IMR-90 (cell line): ENCODE measurements at regions not wholly inside any gene's neighbourhood (a gene's known extent, or its start where the extent isn't known, plus 50 kb on each side); places are given as distances from the start of the nearest gene placed in this dataset.

Experiments
- CEBPB ChIP-seq: IDR thresholded peaks from 2 replicates; pipeline ENCODE4 v1.6.1; 2012; ENCODE audit warnings: low read depth, low read length, improper control_type of control experiment
- POLR2A ChIP-seq: IDR thresholded peaks from 2 replicates; pipeline ENCODE4 v1.6.1; 2012; ENCODE audit warnings: mild to moderate bottlenecking, low read depth, low read length
- SMC3 ChIP-seq: fragments of 150-350 bp; IDR thresholded peaks from 2 replicates; pipeline ENCODE4 v1.6.1; 2016; ENCODE audit warnings: low read depth, mild to moderate bottlenecking, antibody characterized with exemption, low read length, moderate library complexity
- TF ChIP-seq, protein P1 (sequence below): conservative IDR thresholded peaks from 2 replicates; pipeline ENCODE4 v1.5.1; 2012; ENCODE audit warnings: mild to moderate bottlenecking, low read depth, low read length, improper control_type of control experiment

DNA sequence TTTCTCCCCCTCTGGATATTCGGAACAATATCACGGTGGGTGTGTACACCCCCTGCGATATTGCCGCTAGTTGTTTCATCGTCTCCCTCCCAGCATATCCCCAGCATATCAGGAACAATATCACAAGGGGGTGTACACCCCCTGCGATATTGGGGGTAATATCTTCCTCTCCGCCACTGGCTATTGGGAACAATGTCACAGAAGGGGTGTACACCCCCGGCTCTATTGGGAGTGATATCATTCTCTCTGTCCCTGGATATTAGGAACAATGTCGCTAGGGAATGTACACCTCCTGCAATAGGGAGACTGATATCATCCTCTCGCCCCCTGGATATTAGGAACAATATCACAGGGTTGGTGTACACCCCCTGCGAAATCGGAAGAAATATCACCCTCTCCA lies 1932.0 kb downstream of the SUCLG1 start:
- no peak for TF ChIP-seq POLR2A
- no peak for TF ChIP-seq SMC3
- TF ChIP-seq, protein P1, sequence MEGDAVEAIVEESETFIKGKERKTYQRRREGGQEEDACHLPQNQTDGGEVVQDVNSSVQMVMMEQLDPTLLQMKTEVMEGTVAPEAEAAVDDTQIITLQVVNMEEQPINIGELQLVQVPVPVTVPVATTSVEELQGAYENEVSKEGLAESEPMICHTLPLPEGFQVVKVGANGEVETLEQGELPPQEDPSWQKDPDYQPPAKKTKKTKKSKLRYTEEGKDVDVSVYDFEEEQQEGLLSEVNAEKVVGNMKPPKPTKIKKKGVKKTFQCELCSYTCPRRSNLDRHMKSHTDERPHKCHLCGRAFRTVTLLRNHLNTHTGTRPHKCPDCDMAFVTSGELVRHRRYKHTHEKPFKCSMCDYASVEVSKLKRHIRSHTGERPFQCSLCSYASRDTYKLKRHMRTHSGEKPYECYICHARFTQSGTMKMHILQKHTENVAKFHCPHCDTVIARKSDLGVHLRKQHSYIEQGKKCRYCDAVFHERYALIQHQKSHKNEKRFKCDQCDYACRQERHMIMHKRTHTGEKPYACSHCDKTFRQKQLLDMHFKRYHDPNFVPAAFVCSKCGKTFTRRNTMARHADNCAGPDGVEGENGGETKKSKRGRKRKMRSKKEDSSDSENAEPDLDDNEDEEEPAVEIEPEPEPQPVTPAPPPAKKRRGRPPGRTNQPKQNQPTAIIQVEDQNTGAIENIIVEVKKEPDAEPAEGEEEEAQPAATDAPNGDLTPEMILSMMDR, result no peak
- TF ChIP-seq CEBPB, result no peak
